ENCODE measurements at regions not wholly inside any gene's neighbourhood (a gene's known extent, or its start where the extent isn't known, plus 50 kb on each side); places are given as distances from the start of the nearest gene placed in this dataset.
"Not testable (repeated sequence)": the region's sequence is repeated elsewhere in the genome, so short reads cannot be mapped to it uniquely, and the experiment has no call there.

GRCh38 chr7:49433794-49434193 lies 339.6 kb upstream of the VWC2 start:
- no peaks in the 10 kb centered on the region for H3K9me3 ChIP-seq
- no peak overlapping the region for H3K4me3 ChIP-seq
- H3K4me1 ChIP-seq: no peaks in the 10 kb centered on the region
- DNase-seq (ENCODE audit: low spot score in 2 of 2): no peak
- in situ Hi-C loops (cut with MboI; ENCODE audit: low sequenced_read_pairs): no loop called here
- H3K36me3 ChIP-seq (replicated peaks): no peaks in the 10 kb centered on the region
- H3K27me3 ChIP-seq (ENCODE audit: low read depth): no peaks in the 10 kb centered on the region

- in situ Hi-C loops (cut with MboI; ENCODE audit: low sequenced_read_pairs): no loop called here
- Histone ChIP-seq H3K27me3 (ENCODE audit: low read depth) (no peaks in the 10 kb centered on the region), H3K4me3 (no peak overlapping the region), H3K36me3 (replicated peaks) (no peaks in the 10 kb centered on the region), H3K4me1 (no peaks in the 10 kb centered on the region), H3K9me3 (no peaks in the 10 kb centered on the region)
- DNase-seq (ENCODE audit: low spot score in 2 of 2): no peak
Observed at GRCh38 chr7:49434846-49435245, 338.6 kb upstream of the VWC2 start.

GRCh38 chr7:49438281-49438680 lies 335.2 kb upstream of the VWC2 start:
- Histone ChIP-seq H3K36me3 (replicated peaks) (no peaks in the 10 kb centered on the region), H3K4me1 (no peaks in the 10 kb centered on the region), H3K27me3 (ENCODE audit: low read depth) (no peaks in the 10 kb centered on the region), H3K4me3 (no peak overlapping the region), H3K9me3 (no peaks in the 10 kb centered on the region)
- in situ Hi-C loops (cut with MboI; ENCODE audit: low sequenced_read_pairs): no loop called here
- DNase-seq (ENCODE audit: low spot score in 2 of 2): no peak

- in situ Hi-C loops (cut with MboI; ENCODE audit: low sequenced_read_pairs): no loop called here
- Histone ChIP-seq H3K9me3 (no peaks in the 10 kb centered on the region), H3K36me3 (replicated peaks) (no peaks in the 10 kb centered on the region), H3K27me3 (ENCODE audit: low read depth) (no peaks in the 10 kb centered on the region), H3K4me1 (no peaks in the 10 kb centered on the region), H3K4me3 (no peak overlapping the region)
- no peak for DNase-seq (ENCODE audit: low spot score in 2 of 2)
Observed at GRCh38 chr7:49443515-49443914, 329.9 kb upstream of the VWC2 start.

- Histone ChIP-seq H3K36me3 (replicated peaks) (no peaks in the 10 kb centered on the region), H3K4me1 (no peaks in the 10 kb centered on the region), H3K4me3 (no peak overlapping the region), H3K9me3 (no peaks in the 10 kb centered on the region), H3K27me3 (ENCODE audit: low read depth) (no peaks in the 10 kb centered on the region)
- in situ Hi-C loops (cut with MboI; ENCODE audit: low sequenced_read_pairs): no loop called here
- no peak for DNase-seq (ENCODE audit: low spot score in 2 of 2)
Observed at GRCh38 chr7:49453486-49453885, 320.0 kb upstream of the VWC2 start.

- DNase-seq (ENCODE audit: low spot score in 2 of 2): no peak
- Histone ChIP-seq H3K27me3 (ENCODE audit: low read depth) (no peaks in the 10 kb centered on the region), H3K4me1 (no peaks in the 10 kb centered on the region), H3K9me3 (no peaks in the 10 kb centered on the region), H3K4me3 (no peak overlapping the region), H3K36me3 (replicated peaks) (no peaks in the 10 kb centered on the region)
- in situ Hi-C loops (cut with MboI; ENCODE audit: low sequenced_read_pairs): no loop called here
Observed at GRCh38 chr7:49479441-49479840, 294.0 kb upstream of the VWC2 start.

GRCh38 chr7:49479936-49480544 lies 293.4 kb upstream of the VWC2 start:
- in situ Hi-C loops (cut with MboI; ENCODE audit: low sequenced_read_pairs): no loop called here
- no peak overlapping the region for H3K4me3 ChIP-seq
- H3K36me3 ChIP-seq (replicated peaks): no peaks in the 10 kb centered on the region
- no peaks in the 10 kb centered on the region for H3K4me1 ChIP-seq
- H3K9me3 ChIP-seq: no peaks in the 10 kb centered on the region
- no peak for DNase-seq (ENCODE audit: low spot score in 2 of 2)
- no peaks in the 10 kb centered on the region for H3K27me3 ChIP-seq (ENCODE audit: low read depth)

- in situ Hi-C loops (cut with MboI; ENCODE audit: low sequenced_read_pairs): no loop called here
- Histone ChIP-seq H3K36me3 (replicated peaks) (no peaks in the 10 kb centered on the region), H3K4me3 (no peak overlapping the region), H3K9me3 (no peaks in the 10 kb centered on the region), H3K27me3 (ENCODE audit: low read depth) (no peaks in the 10 kb centered on the region), H3K4me1 (no peaks in the 10 kb centered on the region)
- DNase-seq (ENCODE audit: low spot score in 2 of 2): no peak
Observed at GRCh38 chr7:49481075-49481474, 292.4 kb upstream of the VWC2 start.

- peak; percentile 5 to 19 for DNase-seq (ENCODE audit: low spot score in 2 of 2)
- Histone ChIP-seq H3K9me3 (no peaks in the 10 kb centered on the region), H3K27me3 (ENCODE audit: low read depth) (no peaks in the 10 kb centered on the region), H3K36me3 (replicated peaks) (no peaks in the 10 kb centered on the region), H3K4me3 (no peak overlapping the region), H3K4me1 (no peaks in the 10 kb centered on the region)
- in situ Hi-C loops (cut with MboI; ENCODE audit: low sequenced_read_pairs): no loop called here
Observed at GRCh38 chr7:49483142-49483541, 290.3 kb upstream of the VWC2 start.

GRCh38 chr7:49486974-49487829 lies 286.2 kb upstream of the VWC2 start:
- H3K9me3 ChIP-seq: no peaks in the 10 kb centered on the region
- no peaks in the 10 kb centered on the region for H3K27me3 ChIP-seq (ENCODE audit: low read depth)
- in situ Hi-C loops (cut with MboI; ENCODE audit: low sequenced_read_pairs): no loop called here
- no peak overlapping the region for H3K4me3 ChIP-seq
- DNase-seq (ENCODE audit: low spot score in 2 of 2): no peak
- H3K36me3 ChIP-seq (replicated peaks): no peaks in the 10 kb centered on the region
- H3K4me1 ChIP-seq: no peaks in the 10 kb centered on the region

GRCh38 chr7:49487830-49488140 lies 285.7 kb upstream of the VWC2 start:
- H3K36me3 ChIP-seq (replicated peaks): no peaks in the 10 kb centered on the region
- in situ Hi-C loops (cut with MboI; ENCODE audit: low sequenced_read_pairs): no loop called here
- no peaks in the 10 kb centered on the region for H3K4me1 ChIP-seq
- no peak overlapping the region for H3K4me3 ChIP-seq
- H3K9me3 ChIP-seq: no peaks in the 10 kb centered on the region
- H3K27me3 ChIP-seq (ENCODE audit: low read depth): no peaks in the 10 kb centered on the region
- no peak for DNase-seq (ENCODE audit: low spot score in 2 of 2)

GRCh38 chr7:49488573-49488972 lies 284.9 kb upstream of the VWC2 start:
- Histone ChIP-seq H3K27me3 (ENCODE audit: low read depth) (no peaks in the 10 kb centered on the region), H3K4me1 (no peaks in the 10 kb centered on the region), H3K4me3 (no peak overlapping the region), H3K36me3 (replicated peaks) (no peaks in the 10 kb centered on the region), H3K9me3 (no peaks in the 10 kb centered on the region)
- in situ Hi-C loops (cut with MboI; ENCODE audit: low sequenced_read_pairs): no loop called here
- DNase-seq (ENCODE audit: low spot score in 2 of 2): no peak

- no peaks in the 10 kb centered on the region for H3K4me1 ChIP-seq
- no peaks in the 10 kb centered on the region for H3K9me3 ChIP-seq
- H3K27me3 ChIP-seq (ENCODE audit: low read depth): no peaks in the 10 kb centered on the region
- no peaks in the 10 kb centered on the region for H3K36me3 ChIP-seq (replicated peaks)
- no peak overlapping the region for H3K4me3 ChIP-seq
- no peak for DNase-seq (ENCODE audit: low spot score in 2 of 2)
- in situ Hi-C loops (cut with MboI; ENCODE audit: low sequenced_read_pairs): no loop called here
Observed at GRCh38 chr7:49497471-49497870, 276.0 kb upstream of the VWC2 start.

- no peak overlapping the region for H3K4me3 ChIP-seq
- DNase-seq (ENCODE audit: low spot score in 2 of 2): no peak
- H3K36me3 ChIP-seq (replicated peaks): no peaks in the 10 kb centered on the region
- no peaks in the 10 kb centered on the region for H3K9me3 ChIP-seq
- no peaks in the 10 kb centered on the region for H3K27me3 ChIP-seq (ENCODE audit: low read depth)
- in situ Hi-C loops (cut with MboI; ENCODE audit: low sequenced_read_pairs): no loop called here
- no peaks in the 10 kb centered on the region for H3K4me1 ChIP-seq
Observed at GRCh38 chr7:49500741-49501140, 272.7 kb upstream of the VWC2 start.

- H3K4me1 ChIP-seq; H3K9me3 ChIP-seq; in situ Hi-C loops (cut with MboI; ENCODE audit: low sequenced_read_pairs); DNase-seq (ENCODE audit: low spot score in 2 of 2); H3K36me3 ChIP-seq (replicated peaks); H3K4me3 ChIP-seq; H3K27me3 ChIP-seq (ENCODE audit: low read depth): not testable (repeated sequence)
Observed at GRCh38 chr7:49507206-49507605, 266.2 kb upstream of the VWC2 start.
